Neuronal stem cell (in vitro differentiated cells): ENCODE measurements at regions not wholly inside any gene's neighbourhood (a gene's known extent, or its start where the extent isn't known, plus 50 kb on each side); places are given as distances from the start of the nearest gene placed in this dataset.

Experiments
- DNase-seq: peaks from one replicate; pipeline ENCODE4 v3.0.0-alpha.2; 2013; ENCODE audit warnings: low spot score
- H2AFZ ChIP-seq: one replicate; pipeline ENCODE4 v1.6.1; 2013; ENCODE audit warnings: mild to moderate bottlenecking, low read length, inconsistent platforms
- H2AK5ac ChIP-seq: 2 replicates; pipeline ENCODE4 v1.6.1; 2013; ENCODE audit warnings: low read depth, mild to moderate bottlenecking, inconsistent platforms, low read length, moderate library complexity, mixed read lengths
- H2BK120ac ChIP-seq: 2 replicates; pipeline ENCODE4 v1.6.1; 2013; ENCODE audit warnings: low read depth, mild to moderate bottlenecking, inconsistent platforms, low read length, moderate library complexity, mixed read lengths
- H2BK12ac ChIP-seq: one replicate; pipeline ENCODE4 v1.6.1; 2013; ENCODE audit warnings: low read length, inconsistent platforms
- H2BK15ac ChIP-seq: 2 replicates; pipeline ENCODE4 v1.6.1; 2013; ENCODE audit warnings: mild to moderate bottlenecking, low read length, inconsistent platforms, mixed read lengths
- H2BK5ac ChIP-seq: one replicate; pipeline ENCODE4 v1.6.1; 2013; ENCODE audit warnings: inconsistent platforms, mild to moderate bottlenecking, low read length, moderate library complexity
- H3K14ac ChIP-seq: one replicate; pipeline ENCODE4 v1.6.1; 2013; ENCODE audit warnings: low read length, inconsistent platforms
- H3K18ac ChIP-seq: 2 replicates; pipeline ENCODE4 v1.6.1; 2013; ENCODE audit warnings: low read length, inconsistent platforms
- H3K23ac ChIP-seq: 2 replicates; pipeline ENCODE4 v1.6.1; 2013; ENCODE audit warnings: low read depth, mild to moderate bottlenecking, mixed read lengths, low read length, inconsistent platforms; ENCODE audit not compliant: poor library complexity
- H3K27ac ChIP-seq: replicated peaks from 3 replicates; pipeline ENCODE4 v1.5.1; 2013; ENCODE audit warnings: low read length, inconsistent platforms
- H3K27me3 ChIP-seq, 3 experiments: 2 replicates each; pipeline ENCODE4 v1.6.1; 2013; ENCODE audit warnings: low read length in 3 of 3, mild to moderate bottlenecking in 2 of 3, inconsistent platforms in 1 of 3, low read depth in 1 of 3, mixed read lengths in 1 of 3, moderate library complexity in 1 of 3; ENCODE audit not compliant: control insufficient read depth in 3 of 3, insufficient read depth in 3 of 3
- H3K36me3 ChIP-seq, 2 donors: replicated peaks in 1 of 2; 2 replicates each; pipeline ENCODE4 v1.6.1; 2013; ENCODE audit warnings: low read length in 2 of 2; ENCODE audit not compliant: control insufficient read depth in 2 of 2, insufficient read depth in 2 of 2
- H3K4ac ChIP-seq: 2 replicates; pipeline ENCODE4 v1.6.1; 2013; ENCODE audit warnings: inconsistent platforms, mild to moderate bottlenecking, low read length, moderate library complexity
- H3K4me1 ChIP-seq, 2 donors: 1 replicate in 1 of 2; 2 replicates in 1 of 2; pipeline ENCODE4 v1.6.1; 2013; ENCODE audit warnings: low read length in 2 of 2, low read depth in 1 of 2; ENCODE audit not compliant: control insufficient read depth in 2 of 2, insufficient read depth in 1 of 2
- H3K4me2 ChIP-seq: one replicate; pipeline ENCODE4 v1.6.1; 2013; ENCODE audit warnings: mild to moderate bottlenecking, low read length, inconsistent platforms; ENCODE audit not compliant: insufficient read depth, poor library complexity, severe bottlenecking
- H3K4me3 ChIP-seq, 2 donors: 2 replicates each; pipeline ENCODE4 v1.5.1; 2013; ENCODE audit warnings: low read length in 2 of 2, mild to moderate bottlenecking in 2 of 2, inconsistent platforms in 1 of 2, moderate library complexity in 1 of 2
- H3K79me1 ChIP-seq: one replicate; pipeline ENCODE4 v1.6.1; 2013; ENCODE audit warnings: low read depth, mild to moderate bottlenecking, inconsistent platforms, low read length, moderate library complexity
- H3K9ac ChIP-seq: one replicate; pipeline ENCODE4 v1.6.1; 2013; ENCODE audit warnings: mild to moderate bottlenecking, low read depth, low read length, inconsistent platforms; ENCODE audit not compliant: poor library complexity
- H3K9me3 ChIP-seq, 2 donors: replicated peaks in 1 of 2; 2 replicates each; pipeline versions ENCODE3 to v1.6.1; 2013; ENCODE audit warnings: low read length in 2 of 2, mild to moderate bottlenecking in 2 of 2, inconsistent platforms in 1 of 2, low read depth in 1 of 2, mixed read lengths in 1 of 2, moderate library complexity in 1 of 2; ENCODE audit not compliant: control insufficient read depth in 2 of 2, insufficient read depth in 1 of 2
- H4K8ac ChIP-seq: one replicate; pipeline ENCODE4 v1.6.1; 2013; ENCODE audit warnings: low read depth, mild to moderate bottlenecking, inconsistent platforms, low read length, moderate library complexity
- H4K91ac ChIP-seq: one replicate; pipeline ENCODE4 v1.6.1; 2013; ENCODE audit warnings: low read length, low read depth, mild to moderate bottlenecking, inconsistent platforms; ENCODE audit not compliant: poor library complexity
- WGBS, 2 donors: extraction: QIAGEN DNeasy Blood & Tissue Kit; methylation state at CpG; one replicate each; pipeline ENCODE4 v1.1.7; 2013; ENCODE audit warnings: missing lambda C conversion rate in 2 of 2, mixed read lengths in 1 of 2; ENCODE audit not compliant: insufficient read length in 2 of 2, insufficient replicate concordance in 1 of 2; ENCODE audit errors: extremely low coverage in 2 of 2; 5-methylcytosine and 5-hydroxymethylcytosine counted together

DNA sequence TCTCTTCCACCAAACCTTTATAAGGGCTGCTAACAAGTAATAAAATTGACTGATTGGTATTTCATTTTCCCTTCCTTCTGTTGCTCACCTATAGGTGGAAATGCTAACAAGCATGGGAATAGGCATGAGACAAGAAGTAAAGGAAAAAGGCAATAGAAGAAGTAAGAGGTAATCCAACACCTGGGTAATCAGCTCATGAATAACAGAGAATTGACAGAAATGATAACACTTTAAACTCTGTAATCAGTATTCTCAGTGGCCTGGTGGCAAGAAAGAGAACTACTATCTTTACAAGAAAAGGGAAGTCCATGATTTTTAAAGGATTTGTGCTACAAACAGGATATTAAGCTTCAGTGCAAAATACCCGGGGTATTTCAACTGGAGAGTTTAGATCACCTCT is 737.8 kb downstream of the RERGL start:
- Histone ChIP-seq H3K4me2 (no peak overlapping the region), H3K9me3 (no peaks in the 10 kb centered on the region), H3K36me3 (no peaks in the 10 kb centered on the region), H3K4me1 (no peaks in the 10 kb centered on the region), H3K4me3 (no peak overlapping the region), H2BK5ac (no peak overlapping the region), H2BK120ac (no peak overlapping the region), H2AFZ (no peak overlapping the region), H2BK12ac (no peak overlapping the region), H3K27me3 (no peaks in the 10 kb centered on the region), H4K8ac (no peak overlapping the region), H4K91ac (no peak overlapping the region), H3K18ac (no peak overlapping the region), H2AK5ac (no peak overlapping the region), H3K27ac (no peak overlapping the region), H3K4ac (no peak overlapping the region), H3K14ac (no peak overlapping the region), H3K23ac (no peak overlapping the region), H2BK15ac (no peak overlapping the region), H3K79me1 (no peaks in the 10 kb centered on the region), H3K9ac (no peak overlapping the region)
- no CpG with 5 or more reads among the region's 1 CpG for WGBS, 2 donors
- DNase-seq: no peak

DNA sequence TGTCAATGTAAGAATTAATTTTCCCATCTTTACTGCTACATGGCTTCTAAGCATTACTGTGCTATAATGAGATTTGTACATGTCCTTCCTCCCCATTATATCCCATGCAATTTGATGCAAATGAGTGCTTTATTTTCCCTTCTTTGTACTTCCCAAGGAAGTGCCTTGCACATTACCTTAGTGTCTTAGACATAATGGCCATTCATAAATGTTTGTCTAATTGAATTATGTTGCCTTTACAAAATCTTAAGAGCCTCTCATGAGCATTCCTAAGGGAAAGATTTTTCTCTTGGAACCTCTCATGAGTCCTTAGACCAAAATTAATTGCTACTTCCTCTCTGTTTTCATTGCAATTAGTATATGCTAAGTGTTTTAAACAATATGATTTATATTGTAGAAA is 741.7 kb downstream of the RERGL start:
- Histone ChIP-seq H3K4me2 (no peak overlapping the region), H2BK15ac (no peak overlapping the region), H3K14ac (no peak overlapping the region)

GRCh38 chr12:17344649-17345048 is 738.7 kb upstream of the LMO3 start:
- Histone ChIP-seq H2BK5ac (no peak overlapping the region), H4K8ac (no peak overlapping the region), H3K79me1 (no peaks in the 10 kb centered on the region), H3K4me1 (peaks cover 0 to 4% of the 10 kb centered on the region in 2 donors), H3K9me3 (no peaks in the 10 kb centered on the region), H3K23ac (no peak overlapping the region), H4K91ac (no peak overlapping the region), H2AK5ac (no peak overlapping the region), H2AFZ (no peak overlapping the region), H3K14ac (no peak overlapping the region), H3K27ac (no peak overlapping the region), H3K4me3 (no peak overlapping the region), H2BK120ac (no peak overlapping the region), H3K4me2 (no peak overlapping the region), H2BK15ac (no peak overlapping the region), H3K18ac (no peak overlapping the region), H3K4ac (no peak overlapping the region), H3K36me3 (no peaks in the 10 kb centered on the region), H3K27me3 (no peaks in the 10 kb centered on the region), H2BK12ac (no peak overlapping the region), H3K9ac (no peak overlapping the region)
- no CpG with 5 or more reads among the region's 1 CpG for WGBS, 2 donors
- DNase-seq: no peak

More for the DNA sequence above, 741.7 kb downstream of the RERGL start:
- H4K8ac ChIP-seq: no peak overlapping the region
- H3K23ac ChIP-seq: no peak overlapping the region
- H4K91ac ChIP-seq: no peak overlapping the region
- no peak overlapping the region for H3K4ac ChIP-seq
- no peak for DNase-seq
- no peak overlapping the region for H3K18ac ChIP-seq
- H3K27me3 ChIP-seq: no peaks in the 10 kb centered on the region
- peaks cover 0 to 4% of the 10 kb centered on the region in 2 donors for H3K4me1 ChIP-seq
- H2BK12ac ChIP-seq: no peak overlapping the region
- H3K79me1 ChIP-seq: no peaks in the 10 kb centered on the region
- no peaks in the 10 kb centered on the region for H3K9me3 ChIP-seq
- no peak overlapping the region for H2AK5ac ChIP-seq
- H2BK5ac ChIP-seq: no peak overlapping the region
- no peak overlapping the region for H3K27ac ChIP-seq
- H3K9ac ChIP-seq: no peak overlapping the region
- no peak overlapping the region for H3K4me3 ChIP-seq
- no peak overlapping the region for H2AFZ ChIP-seq
- no peaks in the 10 kb centered on the region for H3K36me3 ChIP-seq
- H2BK120ac ChIP-seq: no peak overlapping the region

- Histone ChIP-seq H3K18ac (no peak overlapping the region), H4K91ac (no peak overlapping the region), H3K4me2 (no peak overlapping the region), H3K4ac (no peak overlapping the region), H3K79me1 (no peaks in the 10 kb centered on the region), H2BK15ac (no peak overlapping the region), H3K27me3 (no peaks in the 10 kb centered on the region), H3K4me1 (peaks cover 0 to 4% of the 10 kb centered on the region in 2 donors), H2BK5ac (no peak overlapping the region), H4K8ac (no peak overlapping the region), H3K4me3 (no peak overlapping the region), H2BK12ac (no peak overlapping the region), H2AK5ac (no peak overlapping the region), H3K9me3 (no peaks in the 10 kb centered on the region), H3K27ac (no peak overlapping the region), H3K9ac (no peak overlapping the region), H2AFZ (no peak overlapping the region), H3K14ac (no peak overlapping the region), H3K36me3 (no peaks in the 10 kb centered on the region), H3K23ac (no peak overlapping the region), H2BK120ac (no peak overlapping the region)
- DNase-seq: no peak
- no CpG with 5 or more reads among the region's 1 CpG for WGBS, 2 donors
Observed at GRCh38 chr12:17342381-17342961, 736.5 kb upstream of the LMO3 start.
